GM12878 (cell line): ENCODE measurements at regions not wholly inside any gene's neighbourhood (a gene's known extent, or its start where the extent isn't known, plus 50 kb on each side); places are given as distances from the start of the nearest gene placed in this dataset.

Source experiments
- CREB1 ChIP-seq: IDR thresholded peaks from 2 replicates; pipeline ENCODE4 v1.6.1; 2012; ENCODE audit warnings: low read depth, mild to moderate bottlenecking, inconsistent platforms
- EZH2 ChIP-seq: IDR thresholded peaks from 2 replicates; pipeline ENCODE4 v1.6.1; 2012; ENCODE audit warnings: low read depth, mild to moderate bottlenecking, control low read depth, inconsistent platforms, low read length, borderline replicate concordance; ENCODE audit not compliant: control insufficient read depth
- NFYB ChIP-seq: IDR thresholded peaks from 2 replicates; pipeline ENCODE4 v1.6.1; 2011; ENCODE audit warnings: low read depth, mild to moderate bottlenecking, low read length, improper control_type of control experiment, moderate library complexity; ENCODE audit not compliant: insufficient read depth
- POLR2A ChIP-seq: IDR thresholded peaks from 2 replicates; pipeline ENCODE4 v1.6.1; 2011; ENCODE audit warnings: low read depth, mild to moderate bottlenecking, low read length
- RCOR1 ChIP-seq: conservative IDR thresholded peaks from 2 replicates; pipeline ENCODE4 v1.6.1; 2012; ENCODE audit warnings: low read depth, low read length, improper control_type of control experiment
- SUZ12 ChIP-seq: fragments of 200-600 bp; sonication (generic); IDR thresholded peaks from one replicate; pipeline ENCODE4 v1.6.1; 2018; ENCODE audit warnings: antibody characterized with exemption, mild to moderate bottlenecking; ENCODE audit not compliant: unreplicated experiment
- TCF7 ChIP-seq: IDR thresholded peaks from 2 replicates; pipeline ENCODE4 v1.6.1; 2014; ENCODE audit warnings: antibody characterized with exemption, borderline replicate concordance
- YY1 ChIP-seq: IDR thresholded peaks from 2 replicates; pipeline ENCODE4 v1.6.1; 2011; ENCODE audit warnings: low read depth, mild to moderate bottlenecking, low read length
- ZNF274 ChIP-seq: IDR thresholded peaks from one replicate; pipeline ENCODE4 v1.8.0; 2011; ENCODE audit not compliant: insufficient read length, insufficient read depth
- TF ChIP-seq, protein P1 (sequence below): IDR thresholded peaks from 2 replicates; pipeline ENCODE4 v1.6.1; 2012; ENCODE audit warnings: mild to moderate bottlenecking, low read depth, low read length
- TF ChIP-seq, protein P2 (sequence below), 3 experiments: IDR thresholded peaks in 2 of 3; conservative IDR thresholded peaks in 1 of 3; 2 replicates each; pipeline ENCODE4 v1.5.1; 2011; ENCODE audit warnings: low read depth in 3 of 3, low read length in 3 of 3, mild to moderate bottlenecking in 3 of 3, control low read depth in 2 of 3, moderate library complexity in 2 of 3, inconsistent platforms in 1 of 3, mixed read lengths in 1 of 3; ENCODE audit not compliant: control insufficient read depth in 2 of 3, insufficient read depth in 1 of 3; ENCODE audit errors: extremely low read depth in 1 of 3

- TF ChIP-seq TCF7 (no peak), YY1 (no peak), SUZ12 (no peak), CREB1 (no peak), EZH2 (no peak), NFYB (no peak), ZNF274 (no peak), RCOR1 (no peak), POLR2A (no peak)
- TF ChIP-seq, protein P1, sequence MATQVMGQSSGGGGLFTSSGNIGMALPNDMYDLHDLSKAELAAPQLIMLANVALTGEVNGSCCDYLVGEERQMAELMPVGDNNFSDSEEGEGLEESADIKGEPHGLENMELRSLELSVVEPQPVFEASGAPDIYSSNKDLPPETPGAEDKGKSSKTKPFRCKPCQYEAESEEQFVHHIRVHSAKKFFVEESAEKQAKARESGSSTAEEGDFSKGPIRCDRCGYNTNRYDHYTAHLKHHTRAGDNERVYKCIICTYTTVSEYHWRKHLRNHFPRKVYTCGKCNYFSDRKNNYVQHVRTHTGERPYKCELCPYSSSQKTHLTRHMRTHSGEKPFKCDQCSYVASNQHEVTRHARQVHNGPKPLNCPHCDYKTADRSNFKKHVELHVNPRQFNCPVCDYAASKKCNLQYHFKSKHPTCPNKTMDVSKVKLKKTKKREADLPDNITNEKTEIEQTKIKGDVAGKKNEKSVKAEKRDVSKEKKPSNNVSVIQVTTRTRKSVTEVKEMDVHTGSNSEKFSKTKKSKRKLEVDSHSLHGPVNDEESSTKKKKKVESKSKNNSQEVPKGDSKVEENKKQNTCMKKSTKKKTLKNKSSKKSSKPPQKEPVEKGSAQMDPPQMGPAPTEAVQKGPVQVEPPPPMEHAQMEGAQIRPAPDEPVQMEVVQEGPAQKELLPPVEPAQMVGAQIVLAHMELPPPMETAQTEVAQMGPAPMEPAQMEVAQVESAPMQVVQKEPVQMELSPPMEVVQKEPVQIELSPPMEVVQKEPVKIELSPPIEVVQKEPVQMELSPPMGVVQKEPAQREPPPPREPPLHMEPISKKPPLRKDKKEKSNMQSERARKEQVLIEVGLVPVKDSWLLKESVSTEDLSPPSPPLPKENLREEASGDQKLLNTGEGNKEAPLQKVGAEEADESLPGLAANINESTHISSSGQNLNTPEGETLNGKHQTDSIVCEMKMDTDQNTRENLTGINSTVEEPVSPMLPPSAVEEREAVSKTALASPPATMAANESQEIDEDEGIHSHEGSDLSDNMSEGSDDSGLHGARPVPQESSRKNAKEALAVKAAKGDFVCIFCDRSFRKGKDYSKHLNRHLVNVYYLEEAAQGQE: no peak
- TF ChIP-seq, protein P2, sequence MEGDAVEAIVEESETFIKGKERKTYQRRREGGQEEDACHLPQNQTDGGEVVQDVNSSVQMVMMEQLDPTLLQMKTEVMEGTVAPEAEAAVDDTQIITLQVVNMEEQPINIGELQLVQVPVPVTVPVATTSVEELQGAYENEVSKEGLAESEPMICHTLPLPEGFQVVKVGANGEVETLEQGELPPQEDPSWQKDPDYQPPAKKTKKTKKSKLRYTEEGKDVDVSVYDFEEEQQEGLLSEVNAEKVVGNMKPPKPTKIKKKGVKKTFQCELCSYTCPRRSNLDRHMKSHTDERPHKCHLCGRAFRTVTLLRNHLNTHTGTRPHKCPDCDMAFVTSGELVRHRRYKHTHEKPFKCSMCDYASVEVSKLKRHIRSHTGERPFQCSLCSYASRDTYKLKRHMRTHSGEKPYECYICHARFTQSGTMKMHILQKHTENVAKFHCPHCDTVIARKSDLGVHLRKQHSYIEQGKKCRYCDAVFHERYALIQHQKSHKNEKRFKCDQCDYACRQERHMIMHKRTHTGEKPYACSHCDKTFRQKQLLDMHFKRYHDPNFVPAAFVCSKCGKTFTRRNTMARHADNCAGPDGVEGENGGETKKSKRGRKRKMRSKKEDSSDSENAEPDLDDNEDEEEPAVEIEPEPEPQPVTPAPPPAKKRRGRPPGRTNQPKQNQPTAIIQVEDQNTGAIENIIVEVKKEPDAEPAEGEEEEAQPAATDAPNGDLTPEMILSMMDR (IDR thresholded peaks at IDR 0.05 in 2 of 3, conservative IDR thresholded peaks at IDR 0.05 in 1 of 3; ENCODE audit: control insufficient read depth in 2 of 3, extremely low read depth in 1 of 3, insufficient read depth in 1 of 3, low read depth in 3 of 3, low read length in 3 of 3): no peak
Observed at GRCh38 chr10:63986536-63986935, 465.3 kb downstream of the REEP3 start.
